Epithelial cell of proximal tubule (primary cell): ENCODE measurements at regions not wholly inside any gene's neighbourhood (a gene's known extent, or its start where the extent isn't known, plus 50 kb on each side); places are given as distances from the start of the nearest gene placed in this dataset.

ENCODE experiments used
- DNase-seq: peaks from one replicate; pipeline ENCODE4 v3.0.0-alpha.2; 2011; ENCODE audit warnings: low read depth
- H3K4me3 ChIP-seq: 2 replicates; pipeline ENCODE4 v1.5.1; 2011; ENCODE audit warnings: low read depth, mild to moderate bottlenecking, low read length
- TF ChIP-seq, protein P1 (sequence below): conservative IDR thresholded peaks from 2 replicates; pipeline ENCODE4 v1.5.1; 2012; ENCODE audit warnings: low read depth, mild to moderate bottlenecking, low read length

DNA sequence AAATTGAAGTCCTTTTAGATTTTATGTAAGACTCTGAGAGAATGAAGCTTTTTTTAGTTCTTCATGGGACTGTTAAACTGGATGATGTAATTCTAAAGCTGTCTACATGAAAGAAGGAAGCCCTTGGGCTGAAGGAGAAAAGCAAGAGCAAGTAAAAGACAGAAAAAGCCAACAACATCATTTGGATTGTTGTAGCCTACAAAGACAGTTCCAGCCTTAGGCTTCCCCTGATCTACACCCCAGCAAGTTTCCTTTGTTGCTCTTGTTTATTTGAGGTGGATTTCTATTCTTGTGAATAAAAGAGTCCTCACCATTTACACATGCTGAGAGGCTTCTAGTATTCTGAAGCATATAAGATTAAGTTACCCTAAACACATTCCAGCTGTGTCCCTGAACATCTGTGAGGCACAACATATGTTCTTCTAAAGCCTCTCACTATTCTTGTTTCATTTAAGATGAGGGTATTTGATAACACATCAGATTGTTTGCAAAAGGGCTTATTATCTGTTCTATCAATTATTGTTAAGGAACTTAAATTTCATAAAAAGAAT lies 377.8 kb downstream of the LNPK start:
- H3K4me3 ChIP-seq, result no peak overlapping the region
- TF ChIP-seq, protein P1, sequence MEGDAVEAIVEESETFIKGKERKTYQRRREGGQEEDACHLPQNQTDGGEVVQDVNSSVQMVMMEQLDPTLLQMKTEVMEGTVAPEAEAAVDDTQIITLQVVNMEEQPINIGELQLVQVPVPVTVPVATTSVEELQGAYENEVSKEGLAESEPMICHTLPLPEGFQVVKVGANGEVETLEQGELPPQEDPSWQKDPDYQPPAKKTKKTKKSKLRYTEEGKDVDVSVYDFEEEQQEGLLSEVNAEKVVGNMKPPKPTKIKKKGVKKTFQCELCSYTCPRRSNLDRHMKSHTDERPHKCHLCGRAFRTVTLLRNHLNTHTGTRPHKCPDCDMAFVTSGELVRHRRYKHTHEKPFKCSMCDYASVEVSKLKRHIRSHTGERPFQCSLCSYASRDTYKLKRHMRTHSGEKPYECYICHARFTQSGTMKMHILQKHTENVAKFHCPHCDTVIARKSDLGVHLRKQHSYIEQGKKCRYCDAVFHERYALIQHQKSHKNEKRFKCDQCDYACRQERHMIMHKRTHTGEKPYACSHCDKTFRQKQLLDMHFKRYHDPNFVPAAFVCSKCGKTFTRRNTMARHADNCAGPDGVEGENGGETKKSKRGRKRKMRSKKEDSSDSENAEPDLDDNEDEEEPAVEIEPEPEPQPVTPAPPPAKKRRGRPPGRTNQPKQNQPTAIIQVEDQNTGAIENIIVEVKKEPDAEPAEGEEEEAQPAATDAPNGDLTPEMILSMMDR, result no peak
- no peak for DNase-seq

DNA sequence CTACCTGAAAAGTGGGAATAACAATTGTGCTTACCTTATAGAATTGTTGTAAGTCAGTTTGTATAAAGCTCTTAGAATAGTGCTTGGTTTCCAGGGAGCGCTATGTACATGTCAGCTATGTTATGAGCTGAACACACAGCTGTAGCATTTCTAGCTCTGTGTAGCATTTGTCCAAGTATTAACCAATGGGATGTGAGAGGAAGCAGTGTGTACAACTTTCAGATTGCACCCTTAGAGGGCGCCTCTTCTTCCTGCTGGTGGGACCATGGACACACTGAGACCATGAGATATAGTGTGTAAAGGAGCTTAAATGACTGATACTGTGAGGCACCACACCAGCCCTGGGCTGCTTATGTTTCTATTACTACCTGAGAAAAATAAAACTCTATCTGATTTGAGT lies 380.2 kb downstream of the LNPK start:
- no peak for DNase-seq
- TF ChIP-seq, protein P1, result no peak
- no peak overlapping the region for H3K4me3 ChIP-seq

DNA sequence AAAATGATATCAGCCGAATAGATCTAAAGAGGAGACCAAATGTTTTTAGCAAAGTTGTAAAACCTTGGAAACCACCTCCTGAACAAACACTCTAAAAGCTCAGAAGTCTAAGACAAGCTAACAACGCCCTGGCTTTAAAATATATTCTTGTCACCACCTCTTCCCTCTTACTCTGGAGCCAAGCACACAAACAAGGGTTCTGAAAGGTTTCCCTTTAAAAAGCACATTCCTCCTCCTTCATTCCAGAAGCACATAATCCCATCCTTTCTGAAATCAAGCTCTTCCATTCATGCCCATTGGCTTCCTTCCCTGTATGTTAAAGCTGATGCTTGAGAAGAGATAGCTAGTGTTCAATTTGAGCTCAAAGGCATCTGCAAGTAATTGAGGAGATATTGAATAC lies 382.0 kb downstream of the LNPK start:
- H3K4me3 ChIP-seq, result no peak overlapping the region
- TF ChIP-seq, protein P1, result no peak
- DNase-seq, result no peak

DNA sequence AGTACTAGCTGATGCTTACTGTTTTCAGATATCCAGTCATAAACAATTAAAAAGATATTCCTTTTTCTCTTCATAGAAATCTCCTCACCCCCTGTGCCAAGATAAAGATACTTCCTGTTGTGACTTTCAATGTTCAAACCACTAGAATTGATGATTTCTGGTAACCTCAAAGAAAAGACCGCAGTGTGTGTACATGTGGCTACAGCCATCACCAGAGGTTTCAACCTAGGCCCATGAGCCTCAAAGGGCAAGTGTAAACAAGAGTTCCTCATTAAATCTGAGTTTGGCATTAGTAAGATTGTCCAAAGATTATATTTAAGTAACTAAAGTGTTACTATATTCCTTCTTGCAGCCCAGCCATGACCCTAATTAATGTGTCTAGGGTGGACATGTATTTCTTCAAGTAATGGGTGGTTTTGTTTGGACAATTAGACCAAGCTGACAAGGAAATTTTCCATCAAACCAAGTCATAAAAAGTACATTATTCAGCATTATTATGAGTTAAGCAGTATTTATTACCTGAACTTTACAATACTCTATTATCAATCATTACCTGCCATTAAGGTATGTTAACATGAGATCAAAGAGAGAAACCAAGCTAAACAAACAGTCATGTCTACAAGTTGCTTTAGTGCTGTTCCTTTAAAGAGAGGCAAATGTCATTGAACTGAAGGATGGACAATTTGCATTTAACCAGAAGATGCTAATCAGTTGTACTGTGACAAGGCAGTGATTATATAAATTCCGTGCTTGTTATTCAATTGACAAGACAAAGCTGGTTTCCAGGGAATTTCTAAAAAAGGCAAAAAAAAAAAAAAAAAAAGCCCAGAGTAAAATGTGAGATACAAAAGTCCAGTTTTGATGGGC lies 382.7 kb downstream of the LNPK start:
- DNase-seq, result no peak
- TF ChIP-seq, protein P1, result no peak
- H3K4me3 ChIP-seq, result no peak overlapping the region

DNA sequence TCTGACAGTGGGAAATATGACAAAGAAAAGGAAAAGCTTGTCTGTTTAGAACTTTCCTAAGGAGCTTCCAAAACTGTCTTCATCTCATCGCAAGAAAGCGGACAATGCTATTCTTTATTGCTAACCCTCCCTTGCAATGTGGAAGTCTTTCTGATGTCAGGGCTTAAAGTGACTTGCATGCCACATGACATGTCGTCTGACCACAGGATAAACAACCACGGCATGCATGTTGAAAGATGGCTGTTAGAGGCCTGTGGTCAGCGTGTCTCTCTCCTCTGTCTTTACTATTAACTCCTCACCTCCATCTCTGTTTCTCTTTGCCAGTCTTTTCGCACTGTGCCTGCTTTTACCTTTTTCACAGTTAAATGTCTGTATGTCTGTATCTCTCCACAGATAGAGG lies 389.8 kb downstream of the LNPK start:
- H3K4me3 ChIP-seq, result no peak overlapping the region
- no peak for DNase-seq
- TF ChIP-seq, protein P1, result no peak

DNA sequence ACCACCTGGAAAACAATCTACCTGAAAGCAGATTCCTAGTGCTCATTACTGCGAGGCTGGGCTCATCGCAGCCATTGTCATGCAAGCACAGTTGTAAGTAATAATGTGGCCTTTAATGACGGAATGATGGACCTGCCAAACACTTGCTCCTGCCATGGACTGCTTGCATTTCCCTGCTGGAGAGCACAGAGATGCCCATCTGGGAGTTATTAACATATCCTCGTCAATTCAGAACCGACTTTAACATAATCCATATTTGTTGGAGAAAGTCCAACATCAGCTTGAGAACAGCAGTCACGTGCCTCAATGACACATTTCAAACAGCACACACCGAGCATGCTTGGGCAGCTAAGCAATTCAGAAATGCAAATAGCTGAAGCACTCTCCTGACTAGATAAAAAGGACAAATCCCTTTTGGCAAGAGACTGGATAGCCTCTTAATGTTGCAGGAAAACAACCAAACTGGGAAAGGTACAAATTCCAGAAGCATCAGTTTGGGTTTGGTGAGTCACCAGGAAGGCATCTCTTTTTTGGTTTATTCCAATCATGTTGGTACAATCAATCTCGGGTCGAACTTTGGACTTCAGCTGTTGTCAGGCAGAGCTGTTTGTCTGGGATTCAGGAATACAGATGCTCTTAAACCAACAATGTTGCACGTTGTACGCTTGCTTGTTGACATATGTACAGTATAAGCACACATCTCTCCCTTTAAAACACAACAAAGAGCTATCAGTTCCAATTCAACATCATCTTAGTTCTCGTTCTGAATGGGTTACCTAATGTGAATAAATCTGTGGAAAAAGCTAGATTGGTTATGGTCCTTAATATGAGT lies 395.8 kb downstream of the LNPK start:
- TF ChIP-seq, protein P1, result no peak
- no peak overlapping the region for H3K4me3 ChIP-seq
- DNase-seq, result peak; percentile 10
